HG03066 (cell line): ENCODE measurements at regions not wholly inside any gene's neighbourhood (a gene's known extent, or its start where the extent isn't known, plus 50 kb on each side); places are given as distances from the start of the nearest gene placed in this dataset.

Experiments used
- ATAC-seq: cut with Tn5 transposase; IDR thresholded peaks from one replicate; pipeline ENCODE4 v1.9.1; 2021; ENCODE audit warnings: low read depth; ENCODE audit not compliant: unreplicated experiment

DNA sequence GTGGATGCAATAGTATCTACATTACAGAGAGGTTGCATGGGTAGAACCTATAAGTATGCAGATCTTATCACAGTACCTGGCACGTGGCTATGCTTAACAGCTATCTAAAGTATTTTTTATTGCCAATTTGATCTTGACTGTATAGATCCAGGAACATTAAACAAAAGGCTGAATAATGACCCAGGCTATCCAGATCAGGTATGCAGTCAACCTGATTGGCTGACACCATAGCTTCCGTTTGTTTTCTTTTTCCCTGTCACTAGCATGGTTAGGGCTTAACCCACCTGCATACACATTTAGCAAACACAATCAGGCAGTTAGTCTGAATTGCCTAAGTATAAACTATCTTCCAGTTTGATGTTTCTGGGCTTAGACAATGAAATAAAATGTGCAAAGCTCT, 264.9 kb upstream of the PLXNA2 start:
- no peak for ATAC-seq

GRCh38 chr1:208510192-208510952, 266.2 kb upstream of the PLXNA2 start:
- ATAC-seq = no peak

DNA sequence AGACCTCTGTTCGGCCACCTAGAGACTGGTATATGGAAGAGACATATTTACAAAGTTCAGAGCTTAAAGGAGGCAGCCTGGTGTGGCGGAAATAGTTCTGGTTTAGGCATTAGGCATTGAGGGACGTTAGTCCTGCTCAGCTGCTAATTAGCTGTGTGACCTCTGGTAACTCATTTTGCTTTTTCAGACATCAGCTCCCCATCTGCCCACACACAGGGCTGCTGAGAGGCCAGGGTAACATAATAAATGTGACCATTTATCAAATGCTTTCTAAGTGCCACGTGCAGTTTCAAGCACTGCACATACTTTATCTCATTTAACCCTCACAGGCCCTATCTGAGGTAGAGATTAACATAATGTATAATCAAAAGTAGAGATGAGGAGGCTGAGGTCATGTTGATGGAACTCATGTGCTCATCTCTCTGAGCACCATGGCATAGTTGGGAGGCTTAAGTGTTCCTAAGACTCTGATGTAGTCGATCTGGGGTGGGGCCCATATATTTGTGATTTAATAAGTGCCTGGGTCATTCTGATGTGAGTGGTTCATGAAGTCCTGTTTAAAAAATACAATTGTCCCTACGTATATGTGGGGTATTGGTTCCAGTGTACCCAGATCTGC, 267.2 kb upstream of the PLXNA2 start:
- no peak for ATAC-seq

DNA sequence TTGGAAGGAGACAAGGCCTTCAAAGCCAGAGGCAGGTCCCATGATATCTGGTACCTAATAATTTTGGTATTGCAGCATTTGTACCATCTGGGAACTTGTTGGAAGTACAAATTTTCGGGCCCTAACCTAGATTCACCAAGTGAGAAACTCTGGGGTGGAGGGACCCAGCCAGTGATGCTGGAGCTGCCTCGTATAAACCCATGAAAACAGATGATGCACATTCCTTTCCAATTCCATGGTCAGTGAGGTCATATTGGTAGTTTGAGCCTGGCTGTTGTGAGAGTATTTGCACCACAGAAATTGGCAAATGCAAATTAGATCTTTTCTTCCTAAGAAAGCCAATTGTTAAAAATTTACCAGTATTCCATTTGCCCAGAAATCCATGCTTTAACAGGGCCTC, 269.6 kb upstream of the PLXNA2 start:
- no peak for ATAC-seq

GRCh38 chr1:208515129-208515528, 270.9 kb upstream of the PLXNA2 start:
- no peak for ATAC-seq

GRCh38 chr1:208516780-208517179, 272.6 kb upstream of the PLXNA2 start:
- no peak for ATAC-seq

DNA sequence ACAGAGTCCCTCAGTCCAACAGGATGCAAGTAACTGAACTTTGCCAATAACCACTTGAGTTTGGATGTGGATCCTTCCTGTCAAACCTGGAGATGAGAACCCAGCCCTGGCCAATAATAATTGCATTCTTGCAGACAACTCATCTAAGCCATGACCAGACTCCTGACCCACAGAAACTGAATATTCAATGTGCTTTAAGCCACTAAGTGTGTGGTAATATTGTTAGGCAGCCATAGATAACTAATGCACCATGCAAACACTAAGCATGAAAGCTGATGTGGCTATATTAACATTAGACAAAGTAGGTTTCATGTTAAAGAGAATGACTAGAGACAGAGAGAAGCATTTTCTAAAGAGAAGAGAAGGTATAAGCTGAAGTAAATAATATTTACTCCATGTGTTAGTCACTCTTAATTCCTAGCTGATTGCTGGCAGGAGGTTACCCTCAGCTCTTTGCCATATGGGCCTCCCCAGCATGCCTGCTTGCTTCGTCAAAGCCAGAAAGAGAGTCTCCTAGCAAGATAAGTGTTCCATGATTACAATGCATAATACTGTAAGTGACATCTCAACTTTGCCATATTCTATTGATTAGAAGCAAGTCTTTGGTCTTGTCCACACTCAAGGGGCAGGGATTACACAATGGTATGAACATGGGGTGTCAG, 276.4 kb upstream of the PLXNA2 start:
- no peak for ATAC-seq

DNA sequence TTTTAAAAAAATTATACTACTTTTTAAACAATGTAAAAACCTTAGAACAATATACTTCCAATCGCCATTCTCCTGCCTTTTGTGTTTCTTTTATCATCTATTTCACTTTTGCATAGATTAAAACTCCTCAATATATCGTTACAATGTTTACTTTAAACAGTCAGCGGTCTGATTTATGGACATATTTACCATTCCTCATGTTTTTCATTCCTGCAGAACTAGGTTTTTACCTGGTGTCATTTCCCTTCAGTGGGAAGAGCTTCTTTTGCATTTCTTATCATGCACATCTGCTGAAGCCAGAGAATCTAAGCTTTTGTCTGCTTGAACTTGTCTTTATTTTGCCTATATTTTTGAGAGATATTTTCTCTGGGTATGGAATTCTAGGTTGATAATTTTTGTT, 277.4 kb upstream of the PLXNA2 start:
- ATAC-seq = no peak

DNA sequence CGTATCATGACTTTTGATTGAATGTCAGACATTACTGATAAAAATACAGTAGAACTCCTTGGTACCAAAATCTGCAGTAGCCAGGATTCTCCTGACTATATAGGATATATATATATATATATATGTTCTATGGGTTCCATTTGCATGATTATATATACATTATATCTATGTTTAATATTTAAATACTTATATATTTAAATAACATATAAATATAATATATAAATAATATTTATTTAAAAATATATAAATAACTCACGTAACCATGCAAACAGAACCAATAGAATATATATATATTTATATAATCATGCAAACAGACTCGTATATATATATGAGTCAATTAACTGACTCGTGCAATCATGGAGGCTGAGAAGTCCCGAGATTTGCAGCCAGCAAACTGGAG, 278.8 kb upstream of the PLXNA2 start:
- no peak for ATAC-seq

DNA sequence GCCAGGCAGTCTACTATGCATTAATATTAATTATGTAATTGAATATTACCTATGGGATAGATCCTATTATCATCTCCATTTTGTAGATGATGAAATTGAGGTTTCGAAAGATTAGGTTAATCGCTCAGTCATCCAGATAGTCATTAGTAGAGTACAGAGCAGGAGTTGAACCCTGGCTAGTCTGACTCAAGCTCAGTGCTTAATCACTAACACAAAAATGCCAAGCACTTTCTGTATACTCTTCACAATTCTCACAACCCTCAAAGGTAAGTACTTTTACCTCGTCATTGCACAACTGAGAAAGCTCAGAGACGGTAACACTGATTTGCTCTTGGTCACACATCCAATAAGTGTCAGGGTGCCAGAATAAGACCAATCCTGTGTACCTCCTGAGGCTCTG, 280.2 kb upstream of the PLXNA2 start:
- ATAC-seq = no peak

GRCh38 chr1:208524925-208525324, 280.7 kb upstream of the PLXNA2 start:
- ATAC-seq = no peak

GRCh38 chr1:208525417-208525816, 281.2 kb upstream of the PLXNA2 start:
- no peak for ATAC-seq

DNA sequence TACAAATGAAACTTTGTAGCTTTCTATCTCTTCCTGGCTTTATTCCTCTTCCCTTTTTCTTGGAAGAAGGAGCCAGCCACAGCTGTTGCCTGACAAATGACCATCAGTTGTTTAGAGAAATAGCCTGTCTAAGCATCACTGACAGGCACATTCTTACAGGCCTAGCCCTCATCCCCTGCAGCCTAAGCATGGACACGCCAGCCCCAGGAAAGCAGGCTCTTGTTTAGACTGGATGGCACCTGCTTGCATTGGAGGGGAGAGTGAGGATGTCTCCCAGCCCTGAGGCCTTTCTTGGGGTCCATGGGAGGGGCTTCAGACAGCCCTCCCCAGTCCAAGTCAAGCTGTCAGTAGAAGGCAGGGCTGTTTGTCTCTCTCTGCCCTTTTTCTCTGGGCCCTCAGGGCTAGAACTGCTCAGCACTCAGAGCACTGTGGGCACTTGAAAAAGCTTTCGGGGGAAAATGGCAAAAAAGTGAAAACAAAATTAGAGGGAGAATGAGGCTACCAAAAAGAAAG, 282.5 kb upstream of the PLXNA2 start:
- ATAC-seq = no peak

DNA sequence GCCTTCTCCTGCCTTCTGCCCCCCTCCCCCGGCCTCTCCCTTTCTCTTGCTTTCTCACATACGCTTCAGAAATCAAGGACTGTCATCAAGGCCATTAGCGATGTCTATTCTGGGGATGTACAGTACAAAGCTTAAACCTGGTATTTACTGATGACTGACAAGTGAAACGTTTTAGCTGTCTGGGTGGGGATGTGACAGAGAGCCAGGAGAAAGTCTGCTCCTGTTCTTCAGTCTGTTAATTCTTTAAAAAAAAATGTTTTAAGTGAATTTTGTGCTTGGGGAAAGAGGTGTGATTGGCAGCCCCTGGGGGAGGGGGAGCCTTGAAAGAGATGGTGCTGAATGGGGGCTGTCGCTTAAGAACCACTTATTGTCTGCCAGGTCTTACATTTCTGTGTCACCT, 283.0 kb upstream of the PLXNA2 start:
- ATAC-seq = no peak

- ATAC-seq = no peak
Observed at GRCh38 chr1:208528578-208529240, 284.5 kb upstream of the PLXNA2 start.

- ATAC-seq = no peak
Observed at GRCh38 chr1:208531003-208531750, 287.0 kb upstream of the PLXNA2 start.

- no peak for ATAC-seq
Observed at GRCh38 chr1:208533746-208534598, 289.8 kb upstream of the PLXNA2 start.

DNA sequence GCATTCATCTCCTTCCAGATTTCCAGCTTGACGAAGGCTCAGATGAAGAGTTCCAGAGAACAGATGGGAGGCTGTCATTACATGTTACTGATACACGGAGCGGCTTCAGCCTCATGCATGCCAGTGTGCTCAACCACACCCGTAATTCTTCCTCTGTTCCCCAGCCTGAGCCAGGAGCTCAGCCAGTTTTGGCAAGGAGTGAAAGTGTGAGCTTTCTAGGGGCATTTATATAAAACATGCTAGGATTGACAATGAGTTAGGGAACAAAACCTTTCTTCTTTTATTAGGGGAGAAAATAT, 290.4 kb upstream of the PLXNA2 start:
- ATAC-seq = no peak

- ATAC-seq = no peak
Observed at GRCh38 chr1:208534979-208535378, 290.8 kb upstream of the PLXNA2 start.

- no peak for ATAC-seq
Observed at GRCh38 chr1:208535511-208535910, 291.3 kb upstream of the PLXNA2 start.
